Uterus (tissue), 3 donors: ENCODE measurements at regions not wholly inside any gene's neighbourhood (a gene's known extent, or its start where the extent isn't known, plus 50 kb on each side); places are given as distances from the start of the nearest gene placed in this dataset.

ENCODE experiments used
- DNase-seq, 2 donors: peaks; one replicate each; pipeline ENCODE4 v3.0.0-alpha.2; 2019 to 2020
- H3K27ac ChIP-seq, 2 donors: fragments of 200-600 bp; sonication (generic); 1 replicate in 1 of 2; 2 replicates in 1 of 2; pipeline ENCODE4 v1.5.1; 2016 to 2018
- H3K27me3 ChIP-seq, 2 donors: fragments of 200-600 bp; sonication (generic); one replicate each; pipeline ENCODE4 v1.5.1; 2018 to 2019; ENCODE audit warnings: control low read depth in 1 of 2
- H3K36me3 ChIP-seq, 2 donors: fragments of 200-600 bp; sonication (generic); one replicate each; pipeline ENCODE4 v1.5.1; 2019; ENCODE audit warnings: control low read depth in 1 of 2
- H3K4me1 ChIP-seq, 2 donors: fragments of 200-600 bp; sonication (generic); one replicate each; pipeline ENCODE4 v1.5.1; 2018 to 2019; ENCODE audit warnings: control low read depth in 1 of 2
- H3K4me3 ChIP-seq, 2 donors: fragments of 200-600 bp; sonication (generic); 1 replicate in 1 of 2; 2 replicates in 1 of 2; pipeline ENCODE4 v1.5.1; 2018 to 2019; ENCODE audit warnings: mild to moderate bottlenecking in 1 of 2
- H3K9me3 ChIP-seq, 2 donors: fragments of 200-600 bp; sonication (generic); one replicate each; pipeline ENCODE4 v1.5.1; 2019; ENCODE audit warnings: control low read depth in 1 of 2
- CTCF ChIP-seq, 4 experiments: fragments of 200-600 bp in 2 of 4; fragments of 450-650 bp in 2 of 4; sonication (generic) in 2 of 4; IDR thresholded peaks; one replicate each; pipeline ENCODE4 v1.5.1; 2016 to 2019; ENCODE audit warnings: antibody characterized with exemption in 4 of 4, mild to moderate bottlenecking in 2 of 4, moderate library complexity in 1 of 4
- POLR2A ChIP-seq, 2 donors: fragments of 450-650 bp; IDR thresholded peaks; one replicate each; pipeline ENCODE4 v1.6.1; 2016; ENCODE audit warnings: antibody characterized with exemption in 2 of 2, mild to moderate bottlenecking in 1 of 2, moderate library complexity in 1 of 2
- intact Hi-C: fragments of 100-400 bp; cut with DNase I; formaldehyde crosslinking; loops from one replicate; pipeline ENCODE4 v1.15.1; 2023; ENCODE audit warnings: low total_unique reads
- donor health status: DM: yes; HTN: yes; CAD: no.

GRCh38 chr5:2387250-2387633 is 364.2 kb downstream of the IRX2 start:
- no peaks in the 10 kb centered on the region for H3K36me3 ChIP-seq
- no peaks in the 10 kb centered on the region for H3K4me1 ChIP-seq
- intact Hi-C loops: no loop called here
- no peaks in the 10 kb centered on the region for H3K27me3 ChIP-seq
- no peak for DNase-seq
- H3K4me3 ChIP-seq: no peak overlapping the region
- TF ChIP-seq CTCF (IDR thresholded peaks at IDR 0.05) (no peak), POLR2A (IDR thresholded peaks at IDR 0.05) (no peak)
- no peaks in the 10 kb centered on the region for H3K9me3 ChIP-seq
- H3K27ac ChIP-seq: no peak overlapping the region

- TF ChIP-seq CTCF (IDR thresholded peaks at IDR 0.05): no peak
- TF ChIP-seq POLR2A (IDR thresholded peaks at IDR 0.05): no peak
- Histone ChIP-seq H3K27ac (no peak overlapping the region), H3K4me1 (no peaks in the 10 kb centered on the region), H3K4me3 (no peak overlapping the region), H3K27me3 (no peaks in the 10 kb centered on the region), H3K36me3 (no peaks in the 10 kb centered on the region), H3K9me3 (no peaks in the 10 kb centered on the region)
- intact Hi-C loops: no loop called here
- no peak for DNase-seq
These were observed 365.7 kb downstream of the IRX2 start for GRCh38 chr5:2385818-2386217.

DNA sequence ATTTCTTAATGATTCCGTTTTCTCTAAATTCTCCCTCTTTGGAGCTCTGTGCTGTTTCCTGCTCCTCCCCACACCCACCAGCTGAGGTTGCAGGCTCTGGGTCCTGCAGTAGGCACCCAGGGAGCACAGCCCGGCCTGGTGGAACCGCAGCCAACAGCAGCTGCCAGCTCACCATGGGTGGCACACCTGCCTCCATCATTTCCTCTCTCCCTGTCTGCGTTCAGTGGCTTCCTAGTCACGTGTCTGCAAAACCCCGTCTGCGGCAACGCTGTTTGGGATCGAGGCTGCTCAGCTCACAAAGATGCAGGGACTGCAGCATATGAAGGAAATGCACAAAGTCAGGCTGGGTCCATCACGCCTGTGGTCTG is 367.8 kb downstream of the IRX2 start:
- no peak overlapping the region for H3K27ac ChIP-seq
- no peaks in the 10 kb centered on the region for H3K27me3 ChIP-seq
- no peaks in the 10 kb centered on the region for H3K4me1 ChIP-seq
- TF ChIP-seq CTCF (IDR thresholded peaks at IDR 0.05): no peak
- no peak for TF ChIP-seq POLR2A (IDR thresholded peaks at IDR 0.05)
- intact Hi-C loops: no loop called here
- H3K9me3 ChIP-seq: no peaks in the 10 kb centered on the region
- H3K4me3 ChIP-seq: no peak overlapping the region
- H3K36me3 ChIP-seq: no peaks in the 10 kb centered on the region
- DNase-seq: no peak

DNA sequence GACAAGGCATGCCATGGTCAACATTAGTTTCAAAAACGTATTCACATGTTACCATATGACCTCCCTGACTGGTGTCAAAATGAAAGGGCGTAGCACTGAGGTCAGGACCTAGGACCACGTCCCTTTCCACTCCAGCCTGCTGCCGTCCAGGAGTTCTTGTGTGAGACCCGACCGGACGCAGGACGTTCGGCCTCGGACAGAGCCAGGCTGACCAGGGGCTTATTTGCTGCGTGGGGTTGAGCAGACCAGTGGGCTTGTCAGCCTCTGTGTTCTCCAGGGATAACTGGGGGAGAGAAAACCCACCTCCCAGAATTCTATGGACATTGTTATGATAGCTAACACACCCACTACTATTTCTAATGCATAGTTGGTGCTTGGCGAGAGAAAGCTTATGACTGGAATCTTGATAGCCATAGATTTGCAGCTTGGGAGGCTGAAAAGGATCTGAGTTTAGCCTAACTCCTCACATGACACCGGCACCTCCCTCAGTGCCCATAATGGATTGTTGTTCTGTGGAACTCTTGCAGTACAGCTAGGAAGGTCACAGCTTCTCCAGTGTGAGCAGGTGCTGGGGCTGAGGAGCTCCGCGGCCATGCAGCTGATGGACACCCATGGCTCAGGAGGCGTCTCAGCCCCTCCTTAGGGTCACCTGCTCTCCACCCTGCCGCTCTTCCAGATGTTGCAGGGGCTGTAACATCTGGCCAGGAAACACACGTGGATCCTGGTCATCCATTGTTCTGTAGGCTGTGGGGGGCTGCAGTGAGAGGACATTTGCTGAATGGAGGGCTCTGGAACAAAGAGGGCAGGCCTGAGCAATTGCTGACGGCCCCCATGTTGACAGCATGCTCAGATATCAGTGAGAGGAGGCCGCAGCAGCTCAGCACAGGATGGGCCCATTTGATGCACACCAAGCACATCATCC is 368.4 kb downstream of the IRX2 start:
- H3K27ac ChIP-seq: no peak overlapping the region
- H3K36me3 ChIP-seq: no peaks in the 10 kb centered on the region
- no peak for DNase-seq
- H3K4me3 ChIP-seq: no peak overlapping the region
- TF ChIP-seq POLR2A (IDR thresholded peaks at IDR 0.05): no peak
- no peak for TF ChIP-seq CTCF (IDR thresholded peaks at IDR 0.05)
- intact Hi-C loops: no loop called here
- no peaks in the 10 kb centered on the region for H3K27me3 ChIP-seq
- no peaks in the 10 kb centered on the region for H3K9me3 ChIP-seq
- H3K4me1 ChIP-seq: no peaks in the 10 kb centered on the region

DNA sequence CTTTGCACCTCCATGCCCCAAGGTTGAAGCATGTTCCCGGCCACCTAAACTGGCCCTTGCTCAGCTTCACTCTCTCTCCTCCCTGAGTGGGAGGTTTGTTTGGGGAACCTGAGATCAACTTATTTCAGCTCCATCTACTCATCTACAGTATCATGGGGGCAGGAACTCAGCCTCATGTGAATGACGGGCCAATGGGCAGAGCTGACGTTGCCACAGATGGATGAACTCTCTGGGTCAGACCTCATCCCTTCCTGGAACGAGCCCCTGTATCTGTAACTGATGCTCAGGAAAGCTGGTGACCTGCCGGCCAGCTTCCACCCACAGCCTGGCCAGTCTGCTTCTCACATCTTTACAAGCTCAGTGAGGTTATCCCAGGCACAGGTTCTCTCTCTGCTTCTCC is 369.6 kb downstream of the IRX2 start:
- DNase-seq: no peak
- intact Hi-C loops: no loop called here
- Histone ChIP-seq H3K27ac (no peak overlapping the region), H3K4me1 (no peaks in the 10 kb centered on the region), H3K4me3 (no peak overlapping the region), H3K9me3 (no peaks in the 10 kb centered on the region), H3K36me3 (no peaks in the 10 kb centered on the region), H3K27me3 (no peaks in the 10 kb centered on the region)
- TF ChIP-seq POLR2A (IDR thresholded peaks at IDR 0.05) (no peak), CTCF (IDR thresholded peaks at IDR 0.05) (no peak)
